HG03097 (cell line): ENCODE measurements at regions not wholly inside any gene's neighbourhood (a gene's known extent, or its start where the extent isn't known, plus 50 kb on each side); places are given as distances from the start of the nearest gene placed in this dataset.
"Not testable (repeated sequence)": the region's sequence is repeated elsewhere in the genome, so short reads cannot be mapped to it uniquely, and the experiment has no call there.

Experiments used
- ATAC-seq: cut with Tn5 transposase; IDR thresholded peaks from one replicate; pipeline ENCODE4 v1.9.1; 2021; ENCODE audit not compliant: unreplicated experiment, low FRiP score

DNA sequence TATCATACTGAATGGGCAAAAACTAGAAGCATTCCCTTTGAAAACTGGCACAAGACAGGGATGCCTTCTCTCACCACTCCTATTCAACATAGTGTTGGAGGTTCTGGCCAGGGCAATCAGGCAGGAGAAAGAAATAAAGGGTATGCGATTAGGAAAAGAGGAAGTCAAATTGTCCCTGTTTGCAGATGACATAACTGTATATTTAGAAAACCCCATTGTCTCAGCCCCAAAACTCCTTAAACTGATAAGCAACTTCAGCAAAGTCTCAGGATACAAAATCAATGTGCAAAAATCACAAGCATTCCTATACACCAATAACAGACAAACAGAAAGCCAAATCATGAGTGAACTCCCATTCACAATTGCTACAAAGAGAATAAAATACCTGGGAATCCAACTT lies 52.5 kb upstream of the CCDC71L start:
- ATAC-seq: not testable (repeated sequence)

DNA sequence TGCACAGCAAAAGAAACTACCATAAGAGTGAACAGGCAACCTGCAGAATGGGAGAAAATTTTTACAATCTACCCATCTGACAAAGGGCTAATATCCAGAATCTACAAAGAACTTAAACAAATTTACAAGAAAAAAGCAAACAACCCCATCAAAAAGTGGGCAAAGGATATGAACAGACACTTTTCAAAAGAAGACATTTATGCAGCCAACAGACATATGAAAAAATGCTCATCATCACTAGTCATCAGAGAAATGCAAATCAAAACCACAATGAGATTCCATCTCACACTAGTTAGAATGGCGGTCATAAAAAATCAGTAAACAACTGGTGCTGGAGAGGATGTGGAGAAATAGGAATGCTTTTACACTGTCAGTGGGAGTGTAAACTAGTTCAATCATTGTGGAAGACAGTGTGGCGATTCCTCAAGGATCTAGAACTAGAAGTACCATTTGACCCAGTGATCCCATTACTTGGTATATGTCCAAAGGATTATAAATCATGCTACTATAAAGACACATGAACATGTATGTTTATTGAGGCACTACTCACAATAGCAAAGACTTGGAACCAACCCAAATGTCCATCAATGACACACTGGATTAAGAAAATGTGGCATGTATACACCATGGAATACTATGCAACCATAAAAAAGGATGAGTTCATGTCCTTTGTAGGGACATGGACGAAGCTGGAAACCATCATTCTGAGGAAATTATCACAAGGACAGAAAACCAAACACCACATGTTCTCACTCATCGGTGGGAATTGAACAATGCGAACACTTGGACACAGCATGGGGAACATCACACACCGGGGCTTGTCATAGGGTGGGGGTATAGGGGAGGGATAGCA lies 53.9 kb upstream of the CCDC71L start:
- not testable (repeated sequence) for ATAC-seq

DNA sequence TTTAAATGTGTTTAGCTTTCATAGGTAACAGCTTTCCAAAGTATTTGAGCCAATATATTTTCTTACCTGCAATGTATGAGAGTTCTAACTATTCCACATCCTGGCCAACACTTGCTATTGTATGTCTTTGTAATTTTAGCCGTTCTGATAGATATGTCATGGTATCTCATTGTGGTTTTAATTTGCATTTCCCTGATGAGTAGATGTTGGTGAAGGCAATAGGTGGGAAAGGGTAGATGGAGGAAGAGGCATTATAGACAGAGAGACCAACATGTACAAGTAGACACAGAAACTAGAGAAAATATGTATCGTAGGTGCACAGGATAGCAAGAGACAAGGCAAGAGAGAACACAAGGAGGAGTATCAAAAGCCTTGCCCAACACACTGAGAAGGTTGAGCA lies 54.8 kb upstream of the CCDC71L start:
- no peak for ATAC-seq

DNA sequence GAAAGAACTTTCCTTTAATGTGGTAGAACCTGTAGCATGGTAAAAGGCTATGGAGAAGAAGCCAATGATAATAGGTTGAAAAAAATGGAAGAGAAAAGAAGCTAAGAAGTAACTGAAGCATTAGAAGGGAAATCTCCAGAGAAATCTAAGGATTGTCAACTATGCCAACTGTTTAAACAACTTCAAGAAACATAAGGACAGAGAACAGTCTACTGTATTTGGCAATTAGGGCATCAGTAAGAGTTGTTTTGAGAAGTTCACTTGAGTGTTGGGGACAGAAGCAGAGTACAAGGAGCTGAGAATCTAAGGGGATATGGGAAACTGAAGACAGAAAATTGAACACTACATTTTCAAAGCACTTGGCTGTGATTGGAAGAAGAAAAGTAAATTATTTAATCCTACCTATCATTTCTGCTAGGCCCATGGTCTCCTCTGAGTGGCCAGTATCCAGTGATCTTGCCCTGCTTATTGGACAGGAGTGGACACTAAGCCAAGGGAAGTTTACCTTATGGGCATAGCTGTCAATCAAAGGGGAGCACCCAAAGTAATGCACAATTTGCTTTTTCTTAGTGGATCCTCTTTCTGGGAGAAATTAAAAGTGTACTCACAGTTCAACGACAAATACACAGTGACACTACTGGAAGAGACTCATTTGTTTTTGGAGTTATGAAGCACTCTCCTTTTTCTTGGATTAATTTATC lies 56.4 kb upstream of the CCDC71L start:
- ATAC-seq: no peak

DNA sequence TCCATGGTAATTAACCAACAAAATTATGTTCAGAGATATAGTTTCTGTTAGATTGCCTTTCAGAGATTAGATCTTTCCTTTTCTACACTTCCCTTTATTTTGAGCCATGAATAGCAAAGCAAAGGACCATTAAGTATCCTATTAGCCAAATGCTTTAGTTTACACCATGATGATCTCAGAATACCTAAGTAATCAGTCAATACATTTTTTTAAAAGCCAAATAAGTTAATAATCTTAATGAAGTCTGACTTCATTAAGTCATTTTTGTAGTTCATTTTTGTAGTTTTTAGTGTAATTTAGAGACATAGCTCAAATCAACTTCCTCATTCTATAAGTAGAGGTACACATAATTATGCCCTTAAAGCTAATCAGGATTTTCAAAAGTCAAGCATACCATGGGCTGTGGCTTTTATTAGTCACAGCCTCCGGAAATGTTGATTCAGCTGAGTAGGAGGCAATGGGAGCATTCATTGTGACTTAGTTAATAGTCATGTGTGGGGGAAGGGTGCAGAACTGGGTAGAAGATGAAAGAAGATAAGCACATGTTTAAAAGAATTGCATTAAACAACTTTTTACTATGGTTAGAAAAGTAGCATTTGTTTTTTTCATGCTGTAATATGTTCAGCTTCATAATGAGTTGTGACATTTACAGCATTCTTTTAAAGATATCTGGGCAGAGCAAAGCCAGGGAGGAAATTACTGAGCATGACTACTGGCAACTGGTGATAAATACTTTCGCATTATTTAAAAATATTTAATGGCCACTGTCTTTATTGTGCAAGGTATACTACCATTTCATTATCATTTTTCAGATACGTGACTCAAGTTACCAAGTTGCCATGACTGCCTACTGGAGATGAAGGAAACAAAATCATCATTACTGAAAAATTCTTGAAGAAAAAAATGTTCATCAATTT lies 57.3 kb upstream of the CCDC71L start:
- ATAC-seq: peak; percentile 69

DNA sequence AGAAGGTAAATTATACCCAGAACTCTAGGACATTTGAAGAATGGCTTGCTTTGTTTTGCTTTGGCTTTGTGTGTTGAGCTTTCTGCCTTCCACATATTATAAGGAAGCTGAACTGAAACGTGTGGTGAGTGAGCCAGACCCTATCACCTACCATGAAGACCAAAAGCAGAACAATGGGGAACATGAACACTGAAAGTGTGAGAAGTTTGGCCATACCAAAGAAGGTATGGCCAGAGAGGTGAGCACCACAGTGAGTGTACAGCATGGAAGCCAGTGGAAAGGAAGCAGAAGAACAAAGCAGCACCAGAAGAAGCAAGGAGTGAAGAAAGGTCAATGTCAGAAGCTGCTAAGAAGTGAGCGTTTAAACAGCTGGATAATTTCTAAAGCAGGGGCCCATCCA lies 59.7 kb upstream of the CCDC71L start:
- no peak for ATAC-seq

DNA sequence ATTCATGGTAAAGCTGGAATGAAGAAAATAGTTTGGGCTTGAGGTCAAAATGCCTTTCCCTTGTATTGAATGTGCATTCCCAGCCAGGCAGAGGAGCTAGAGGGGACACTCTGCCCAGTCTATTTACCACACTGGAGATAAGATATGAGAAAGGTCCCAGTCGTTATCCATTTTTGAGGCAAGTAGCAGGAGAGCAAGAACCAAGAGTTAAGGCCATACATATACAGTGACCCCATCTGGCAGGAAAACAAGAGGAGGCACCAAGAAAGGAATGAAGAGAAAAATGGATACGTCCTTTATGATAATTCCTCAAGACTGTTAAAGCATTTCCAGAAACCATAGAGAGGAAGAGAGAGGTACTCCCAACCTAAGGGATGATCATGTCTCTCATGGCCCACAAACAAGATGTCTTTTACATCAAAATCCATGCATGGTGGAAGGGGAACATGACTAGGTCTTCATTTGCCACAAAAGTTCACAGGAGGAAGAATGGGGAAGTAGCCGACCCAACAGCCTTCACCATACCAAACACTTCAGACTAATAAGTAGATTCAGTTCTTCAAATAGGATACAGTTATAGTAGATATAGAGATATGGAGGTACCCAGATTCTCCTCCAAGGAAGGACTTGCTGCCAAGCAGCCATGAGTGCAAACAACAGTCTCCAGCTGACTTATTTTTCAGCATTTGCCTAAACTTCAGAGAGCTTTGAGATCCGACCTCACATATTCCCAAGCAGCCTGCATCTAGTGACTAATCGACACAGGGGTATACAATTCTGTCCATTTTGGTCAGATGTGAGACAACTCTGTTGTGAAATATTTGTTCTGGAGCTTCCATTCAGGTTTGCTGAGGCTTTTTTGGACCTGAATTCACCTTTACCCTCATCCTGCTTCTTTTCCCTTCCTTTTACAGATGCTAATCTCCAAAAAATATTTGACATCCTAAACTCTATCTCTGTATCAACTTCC lies 61.1 kb upstream of the CCDC71L start:
- no peak for ATAC-seq

DNA sequence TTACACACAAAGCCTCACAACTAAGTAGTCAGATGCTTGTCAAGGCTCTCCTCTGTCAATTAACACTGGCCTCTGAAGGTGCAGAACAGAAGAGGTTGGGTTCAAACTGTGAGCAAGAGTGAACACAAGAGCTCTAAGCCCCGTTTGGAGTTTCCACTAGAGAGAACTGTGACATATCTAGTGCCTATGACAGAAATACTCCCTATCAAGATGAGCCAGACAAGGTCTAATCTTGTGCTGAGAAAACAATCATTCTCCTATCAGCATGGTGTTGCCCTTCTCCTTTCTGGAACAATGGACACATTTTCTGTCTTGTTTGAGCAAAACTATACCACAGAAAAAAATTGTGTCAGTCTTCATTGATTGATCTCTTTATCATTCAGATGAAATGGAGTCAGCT lies 62.4 kb upstream of the CCDC71L start:
- ATAC-seq: no peak

DNA sequence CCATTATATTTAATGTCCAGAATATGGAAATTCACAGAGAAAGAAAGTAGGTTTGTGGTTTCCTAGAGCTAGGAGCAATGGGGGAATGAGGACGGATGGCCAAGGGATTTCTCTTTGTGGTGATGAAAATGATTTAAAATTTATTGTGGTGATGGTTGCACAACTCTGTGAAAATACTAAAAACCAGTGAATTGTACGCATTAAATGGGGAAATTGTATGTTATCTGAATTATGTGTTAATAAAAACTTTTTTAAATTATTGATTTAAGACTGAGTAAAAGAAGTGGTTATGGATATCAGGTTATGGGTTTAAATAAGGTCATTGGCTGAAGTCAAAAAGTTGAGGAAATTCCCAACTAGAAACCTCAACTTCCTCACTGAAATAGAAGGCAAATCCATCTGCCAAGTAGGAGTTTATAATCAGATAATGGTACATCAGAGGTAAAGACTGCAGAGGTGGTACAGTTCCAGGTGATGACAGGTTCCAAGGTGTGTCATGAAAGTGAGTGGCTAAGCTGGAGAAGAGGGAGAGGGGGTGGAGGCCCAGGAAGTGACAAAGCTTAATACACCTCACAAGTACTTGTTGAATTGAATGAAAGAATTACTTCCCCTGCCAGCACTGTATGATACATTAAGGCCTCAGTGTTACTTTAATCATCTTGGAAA lies 68.9 kb upstream of the CCDC71L start:
- ATAC-seq: no peak

DNA sequence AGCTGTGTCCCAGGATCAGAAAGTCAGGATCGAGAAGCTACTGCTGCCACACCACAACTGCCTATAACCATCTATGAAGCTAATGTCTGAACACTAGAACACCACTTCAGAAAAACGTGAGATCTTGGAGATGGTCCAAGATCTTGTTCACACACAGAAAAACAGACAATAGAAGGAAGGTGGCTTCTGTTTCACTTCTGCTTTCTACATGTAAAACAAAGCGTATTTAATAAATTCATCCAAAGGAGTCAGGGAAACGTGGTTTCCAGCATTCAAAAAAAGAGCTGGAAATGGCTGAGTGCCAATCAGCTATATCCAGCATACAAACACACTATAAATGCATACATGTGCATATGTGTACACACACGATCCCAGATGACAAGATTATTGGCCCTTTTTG lies 70.2 kb upstream of the CCDC71L start:
- ATAC-seq: peak; percentile 68

DNA sequence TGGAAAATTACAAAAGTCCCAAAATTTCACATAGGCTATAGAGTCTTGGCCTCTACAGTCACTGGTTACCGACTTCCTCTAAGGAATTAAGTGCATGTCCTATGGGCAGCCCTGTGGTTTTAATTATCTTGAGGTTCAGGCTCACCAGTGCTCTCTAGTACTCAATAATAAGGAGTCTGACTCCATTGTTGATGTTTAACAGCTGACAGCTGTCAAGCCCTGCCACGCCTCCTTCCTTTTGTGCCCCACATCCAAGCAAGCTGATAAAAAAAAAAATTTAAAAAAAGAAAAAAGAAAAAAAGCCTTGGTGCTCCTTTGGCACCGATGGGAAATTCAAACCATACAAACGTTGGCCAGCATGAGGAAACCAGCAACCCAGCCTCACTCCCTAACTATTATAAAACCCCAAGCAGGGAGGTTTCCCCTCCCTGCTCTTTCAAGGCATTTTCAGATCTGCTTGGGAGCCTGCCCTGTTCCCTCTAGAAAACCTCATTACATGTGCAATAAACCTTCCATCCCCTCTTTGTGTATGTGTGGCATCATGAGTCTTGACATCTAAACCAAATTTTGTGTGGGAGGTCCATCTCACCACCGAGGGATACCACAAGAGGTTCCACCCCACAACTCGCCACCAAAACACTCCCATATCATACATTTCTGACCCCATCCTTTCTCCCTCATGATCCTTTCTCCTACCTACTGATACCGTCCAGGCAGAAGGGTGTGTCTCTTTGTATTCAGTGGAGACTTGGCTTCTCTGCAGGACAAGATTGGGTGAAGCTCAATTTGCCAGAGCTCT lies 70.9 kb upstream of the CCDC71L start:
- no peak for ATAC-seq

DNA sequence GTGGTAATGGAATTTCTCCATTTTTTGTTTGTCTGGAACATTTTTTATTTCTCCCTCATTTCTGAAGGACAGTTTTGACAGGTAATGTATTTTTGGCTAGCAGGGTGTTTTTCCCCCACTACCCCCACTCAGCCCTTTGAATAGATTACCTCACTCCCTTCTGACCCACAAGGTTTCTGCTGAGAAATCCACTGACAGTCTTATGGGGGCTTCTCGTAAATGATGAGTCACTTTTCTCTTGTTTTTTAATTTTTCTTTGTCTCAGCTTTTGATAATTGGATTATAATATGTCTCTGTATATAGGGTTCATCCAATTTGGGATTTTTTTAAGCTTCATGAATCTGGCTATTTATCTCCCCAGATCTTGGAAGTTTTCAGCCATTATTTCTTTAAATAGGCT lies 74.7 kb upstream of the CCDC71L start:
- ATAC-seq: no peak

DNA sequence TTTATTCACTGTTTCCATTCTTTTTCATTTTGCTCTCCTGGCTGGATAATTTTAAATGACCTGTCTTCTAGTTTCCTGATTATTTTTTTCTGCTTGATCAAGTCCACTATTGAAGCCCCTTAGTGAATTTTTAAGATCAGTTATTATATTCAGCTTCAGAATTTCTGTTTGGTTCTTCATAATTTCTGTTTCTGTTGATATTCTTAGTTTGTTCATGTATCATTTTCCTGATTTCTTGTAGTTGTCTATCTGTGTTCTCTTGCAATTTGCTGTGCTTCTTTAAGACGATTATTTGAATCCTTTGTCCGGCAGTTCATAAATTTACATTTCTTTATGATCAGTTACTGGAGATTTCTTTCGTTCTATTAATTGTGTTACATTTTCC lies 75.2 kb upstream of the CCDC71L start:
- ATAC-seq: no peak

DNA sequence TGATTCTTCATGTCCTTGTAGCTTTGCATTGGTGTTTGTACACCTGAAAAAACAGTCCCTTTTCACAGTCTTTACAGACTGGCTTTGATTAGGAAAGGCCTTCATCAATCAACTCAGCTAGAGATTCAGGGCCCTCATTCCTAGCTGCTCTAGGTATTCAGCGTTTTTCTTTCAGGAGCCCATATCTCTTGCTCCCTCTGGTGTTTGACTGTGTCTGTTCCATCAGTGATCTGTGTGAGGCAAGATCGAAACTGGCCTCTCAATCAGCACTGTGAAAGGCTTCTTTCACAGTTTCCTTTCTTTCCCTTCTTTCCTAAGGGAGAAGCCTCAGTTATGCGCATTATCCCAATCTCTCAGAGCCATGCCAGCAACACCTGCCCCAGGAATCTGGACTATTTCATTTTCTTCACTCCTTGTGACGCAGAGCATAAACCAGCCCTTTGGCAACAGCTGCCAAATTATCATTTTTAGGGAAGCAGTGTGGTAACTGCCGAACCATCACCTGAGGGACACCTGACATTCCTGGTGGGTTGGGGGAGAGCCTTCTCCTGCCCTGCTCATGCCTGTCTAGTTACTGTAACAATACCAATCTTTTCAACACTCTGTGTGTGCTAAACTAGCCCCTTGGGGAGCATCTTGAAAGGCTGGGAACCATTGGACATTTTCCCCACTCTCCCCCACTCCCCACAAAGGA lies 75.7 kb upstream of the CCDC71L start:
- peak; percentile 63 for ATAC-seq

DNA sequence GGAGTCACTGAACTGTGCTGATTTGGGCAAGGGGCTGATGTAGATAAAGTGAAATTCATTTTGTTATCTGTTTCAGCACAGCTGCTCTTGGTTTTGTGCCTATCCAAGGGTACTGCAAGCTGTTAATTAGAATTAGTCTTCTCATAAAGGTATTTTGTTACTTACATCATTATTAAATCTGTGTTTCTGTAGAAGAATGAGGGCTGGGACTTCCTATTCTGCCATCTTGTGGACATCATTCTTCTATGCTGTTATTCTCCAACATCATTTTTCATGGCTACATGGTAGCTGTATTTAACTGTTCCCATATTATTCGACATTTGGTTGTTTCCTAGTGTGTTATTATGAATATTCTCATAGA lies 76.2 kb upstream of the CCDC71L start:
- ATAC-seq: no peak

DNA sequence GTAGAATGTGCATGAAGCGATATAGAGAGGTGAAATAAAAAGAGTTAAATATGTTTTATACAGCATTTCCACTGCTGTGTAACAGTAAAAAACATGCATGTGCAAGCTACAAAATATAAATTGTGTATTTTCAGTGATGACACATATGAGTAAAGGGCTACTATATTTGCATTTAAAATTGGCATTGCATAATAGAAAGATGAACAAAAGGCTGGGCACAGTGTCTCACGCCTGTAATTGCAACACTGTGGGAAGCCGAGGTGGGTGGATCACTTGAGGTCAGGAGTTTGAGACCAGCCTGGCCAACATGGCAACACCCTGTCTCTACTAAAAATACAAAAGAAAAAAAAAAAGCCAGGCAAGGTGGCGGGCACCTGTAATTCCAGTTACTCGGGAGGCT lies 79.8 kb upstream of the CCDC71L start:
- no peak for ATAC-seq

DNA sequence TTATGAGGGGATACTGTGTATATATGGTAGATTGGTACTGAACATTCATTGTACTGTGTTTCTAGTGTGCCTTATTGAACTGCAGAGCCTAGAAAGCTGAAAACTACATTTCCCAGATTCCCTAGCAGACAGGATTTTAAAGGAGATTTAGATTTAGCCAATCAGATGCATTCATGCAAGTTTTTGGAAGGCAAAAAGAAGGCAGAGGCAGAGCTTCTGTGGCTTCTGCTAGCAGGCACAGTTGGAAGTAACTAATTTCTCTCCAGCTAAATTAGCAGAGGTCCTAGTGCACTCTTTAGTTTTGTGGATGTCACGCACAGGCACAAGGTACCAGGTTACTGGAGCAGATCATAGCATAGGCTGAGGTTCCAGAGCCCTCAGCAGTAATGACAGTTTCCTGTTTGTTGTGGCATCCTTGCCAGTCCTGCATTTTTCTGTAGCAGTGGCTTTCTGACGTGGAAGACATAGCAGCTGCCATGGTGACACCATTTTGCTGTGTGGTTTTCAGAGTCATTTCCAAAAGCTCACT lies 83.7 kb upstream of the CCDC71L start:
- ATAC-seq: no peak

DNA sequence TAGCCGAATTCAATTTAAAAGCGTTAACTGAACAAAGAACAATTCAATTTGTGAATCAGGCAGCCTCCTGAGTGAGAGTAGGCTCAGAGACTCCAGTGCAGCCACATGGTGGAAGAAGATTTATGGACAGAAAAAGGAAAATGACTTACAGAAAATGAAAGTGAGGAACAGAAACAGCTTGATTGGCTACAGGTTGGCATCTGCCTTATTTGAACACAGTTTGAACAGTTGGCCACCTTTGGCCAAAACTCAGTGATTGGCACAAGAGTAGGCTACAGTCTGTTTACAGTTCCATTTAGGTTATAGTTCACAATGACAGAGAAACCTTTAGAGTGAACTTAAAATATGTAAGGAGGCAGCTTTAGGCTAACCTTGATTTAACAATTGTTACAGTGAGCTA lies 86.3 kb upstream of the CCDC71L start:
- ATAC-seq: not testable (repeated sequence)
